H1 (cell line): ENCODE measurements at regions not wholly inside any gene's neighbourhood (a gene's known extent, or its start where the extent isn't known, plus 50 kb on each side); places are given as distances from the start of the nearest gene placed in this dataset.

ENCODE experiments used
- CTCF ChIA-PET: fragments of 300-600 bp; sonication (Branson Sonifier 250); formaldehyde crosslinking; loops from one replicate; lab custom pipeline; 2021; ENCODE audit not compliant: partially characterized antibody; lab: Charles Lee
- POLR2A ChIA-PET: fragments of 300-600 bp; sonication (Branson Sonifier 250); formaldehyde crosslinking; loops from one replicate; lab custom pipeline; 2021; ENCODE audit warnings: inconsistent platforms; ENCODE audit not compliant: partially characterized antibody; lab: Charles Lee
- DNase-seq, 2 experiments: peaks; one replicate each; pipeline versions ENCODE4 v3.0.0 to v3.0.0-alpha.2; 2010 to 2022; ENCODE audit warnings: low spot score in 2 of 2, low read depth in 1 of 2, mixed read lengths in 1 of 2
- FAIRE-seq: peaks from 2 replicates; lab custom pipeline; 2011; peaks lifted over from hg19 to GRCh38; lab: Jason Lieb, UNC
- H2AFZ ChIP-seq: 2 replicates; pipeline ENCODE4 v1.8.1; 2012; ENCODE audit warnings: low read length, inconsistent platforms
- H2AK5ac ChIP-seq: 2 replicates; pipeline ENCODE4 v1.6.1; 2013; ENCODE audit warnings: low read depth, low read length
- H2BK120ac ChIP-seq: replicated peaks from 2 replicates; pipeline ENCODE3; 2013; ENCODE audit warnings: low read depth, low read length, inconsistent platforms
- H2BK12ac ChIP-seq: 2 replicates; pipeline ENCODE4 v1.6.1; 2013; ENCODE audit warnings: low read depth, low read length
- H2BK15ac ChIP-seq: 2 replicates; pipeline ENCODE4 v1.6.1; 2013; ENCODE audit warnings: low read length
- H2BK20ac ChIP-seq: 2 replicates; pipeline ENCODE4 v1.6.1; 2013; ENCODE audit warnings: low read length
- H2BK5ac ChIP-seq: 2 replicates; pipeline ENCODE4 v1.6.1; 2013; ENCODE audit warnings: low read depth, low read length
- H3K14ac ChIP-seq: 2 replicates; pipeline ENCODE4 v1.6.1; 2013; ENCODE audit warnings: inconsistent platforms; ENCODE audit not compliant: insufficient read length
- H3K18ac ChIP-seq: 2 replicates; pipeline ENCODE4 v1.6.1; 2013; ENCODE audit warnings: low read length; ENCODE audit errors: extremely low read depth
- H3K23ac ChIP-seq: 2 replicates; pipeline ENCODE4 v1.6.1; 2013; ENCODE audit warnings: inconsistent platforms; ENCODE audit not compliant: insufficient read length
- H3K23me2 ChIP-seq: 2 replicates; pipeline ENCODE4 v1.6.1; 2013; ENCODE audit warnings: low read depth, low read length
- H3K27ac ChIP-seq: 2 replicates; pipeline ENCODE4 v1.6.1; 2011; ENCODE audit warnings: low read depth, low read length, inconsistent platforms
- H3K27me3 ChIP-seq, 4 experiments: replicated peaks in 1 of 4; 1 replicate in 1 of 4; 2 replicates in 3 of 4; pipeline versions ENCODE4 v1.6.1 to v1.8.1; 2011 to 2013; ENCODE audit warnings: low read length in 3 of 4, mild to moderate bottlenecking in 3 of 4, inconsistent platforms in 2 of 4, mixed read lengths in 2 of 4, moderate library complexity in 1 of 4; ENCODE audit not compliant: control insufficient read depth in 3 of 4, insufficient read depth in 3 of 4; ENCODE audit errors: extremely low read depth in 1 of 4
- H3K36me3 ChIP-seq, 4 experiments: 2 replicates each; pipeline versions ENCODE4 v1.6.1 to v1.8.1; 2011 to 2013; ENCODE audit warnings: mild to moderate bottlenecking in 4 of 4, low read length in 3 of 4, moderate library complexity in 2 of 4, control low read depth in 1 of 4, inconsistent platforms in 1 of 4; ENCODE audit not compliant: insufficient read depth in 4 of 4, control insufficient read depth in 2 of 4
- H3K4ac ChIP-seq: replicated peaks from 2 replicates; pipeline ENCODE3; 2013; ENCODE audit warnings: low read length, low read depth, mixed read lengths, inconsistent platforms; ENCODE audit not compliant: insufficient read length
- H3K4me1 ChIP-seq, 4 experiments: replicated peaks in 1 of 4; 1 replicate in 1 of 4; 2 replicates in 3 of 4; pipeline versions ENCODE4 v1.6.1 to v1.8.1; 2011 to 2013; ENCODE audit warnings: low read length in 3 of 4, inconsistent platforms in 2 of 4, mixed read lengths in 1 of 4; ENCODE audit not compliant: insufficient read depth in 4 of 4, control insufficient read depth in 3 of 4
- H3K4me2 ChIP-seq, 2 experiments: 2 replicates each; pipeline versions ENCODE4 v1.6.1 to v1.8.1; 2011 to 2013; ENCODE audit warnings: low read depth in 2 of 2, low read length in 2 of 2, control low read depth in 1 of 2, inconsistent platforms in 1 of 2, mild to moderate bottlenecking in 1 of 2; ENCODE audit not compliant: insufficient read depth in 1 of 2
- H3K4me3 ChIP-seq, 4 experiments: fragments of 200-600, 300-600 bp in 1 of 4; sonication (generic), shearing (Covaris generic), sonication (Bioruptor Twin) in 1 of 4; 2 replicates each; pipeline versions ENCODE4 v1.5.1 to v1.8.1; 2011 to 2016; ENCODE audit warnings: low read length in 4 of 4, low read depth in 3 of 4, control low read depth in 2 of 4, inconsistent platforms in 2 of 4, mild to moderate bottlenecking in 2 of 4, mixed read lengths in 1 of 4, moderate library complexity in 1 of 4; ENCODE audit not compliant: insufficient read depth in 2 of 4; ENCODE audit errors: extremely low read depth in 1 of 4
- H3K56ac ChIP-seq: replicated peaks from 2 replicates; pipeline ENCODE3; 2013; ENCODE audit warnings: low read depth, mild to moderate bottlenecking, mixed read lengths, low read length, inconsistent platforms; ENCODE audit not compliant: insufficient read length
- H3K79me1 ChIP-seq: 2 replicates; pipeline ENCODE4 v1.6.1; 2013; ENCODE audit warnings: low read depth, low read length, control low read depth
- H3K79me2 ChIP-seq, 2 experiments: 2 replicates each; pipeline versions ENCODE4 v1.6.1 to v1.8.1; 2012 to 2013; ENCODE audit warnings: low read length in 2 of 2, mild to moderate bottlenecking in 2 of 2, inconsistent platforms in 1 of 2; ENCODE audit not compliant: insufficient read depth in 2 of 2, control insufficient read depth in 1 of 2
- H3K9ac ChIP-seq, 4 experiments: replicated peaks in 1 of 4; 1 replicate in 1 of 4; 2 replicates in 3 of 4; pipeline versions ENCODE4 v1.6.1 to v1.8.1; 2011 to 2013; ENCODE audit warnings: low read depth in 3 of 4, low read length in 3 of 4, control low read depth in 2 of 4, mild to moderate bottlenecking in 2 of 4, moderate library complexity in 2 of 4, inconsistent platforms in 1 of 4; ENCODE audit errors: extremely low read depth in 1 of 4
- H3K9me3 ChIP-seq, 2 experiments: 2 replicates each; pipeline versions ENCODE4 v1.6.1 to v1.8.1; 2012 to 2013; ENCODE audit warnings: mild to moderate bottlenecking in 2 of 2, moderate library complexity in 2 of 2, control low read depth in 1 of 2, inconsistent platforms in 1 of 2, low read depth in 1 of 2, low read length in 1 of 2, mixed read lengths in 1 of 2; ENCODE audit not compliant: insufficient read depth in 2 of 2
- H4K20me1 ChIP-seq, 2 experiments: replicated peaks in 1 of 2; 2 replicates each; pipeline versions ENCODE3 to v1.8.1; 2011 to 2013; ENCODE audit warnings: inconsistent platforms in 2 of 2, low read length in 2 of 2, mild to moderate bottlenecking in 1 of 2; ENCODE audit not compliant: insufficient read depth in 2 of 2, control insufficient read depth in 1 of 2
- H4K5ac ChIP-seq: 2 replicates; pipeline ENCODE4 v1.6.1; 2013; ENCODE audit warnings: low read length, low read depth, mixed read lengths, inconsistent platforms; ENCODE audit not compliant: insufficient read length
- H4K8ac ChIP-seq: 2 replicates; pipeline ENCODE4 v1.8.0; 2013; ENCODE audit warnings: mild to moderate bottlenecking, moderate library complexity, low read length, inconsistent platforms; ENCODE audit not compliant: insufficient read depth; ENCODE audit errors: extremely low read depth
- H4K91ac ChIP-seq: replicated peaks from 2 replicates; pipeline ENCODE3; 2013; ENCODE audit warnings: low read length, mixed read lengths, inconsistent platforms; ENCODE audit not compliant: insufficient read length
- ASH2L ChIP-seq: fragments of 200-600, 300-600 bp; sonication (generic); IDR thresholded peaks from one replicate; pipeline ENCODE4 v1.7.1; 2017; ENCODE audit warnings: low read length
- ATF3 ChIP-seq: IDR thresholded peaks from 2 replicates; pipeline ENCODE4 v1.6.1; 2011; ENCODE audit warnings: low read depth, mild to moderate bottlenecking, low read length; ENCODE audit not compliant: insufficient read depth
- E2F6 ChIP-seq: IDR thresholded peaks from 2 replicates; pipeline ENCODE4 v1.6.1; 2012; ENCODE audit warnings: inconsistent platforms
- EGR1 ChIP-seq: IDR thresholded peaks from 2 replicates; pipeline ENCODE4 v1.6.1; 2011; ENCODE audit warnings: low read depth, low read length, borderline replicate concordance
- JUN ChIP-seq: IDR thresholded peaks from 2 replicates; pipeline ENCODE4 v1.6.1; 2011; ENCODE audit warnings: low read depth, mild to moderate bottlenecking, improper control_type of control experiment, low read length
- MAX ChIP-seq: IDR thresholded peaks from 2 replicates; pipeline ENCODE4 v1.6.1; 2012; ENCODE audit warnings: inconsistent platforms
- NRF1 ChIP-seq: IDR thresholded peaks from 2 replicates; pipeline ENCODE4 v1.6.1; 2011; ENCODE audit warnings: mild to moderate bottlenecking, low read depth, low read length, improper control_type of control experiment
- RAD21 ChIP-seq, 2 experiments: IDR thresholded peaks in 1 of 2; conservative IDR thresholded peaks in 1 of 2; 2 replicates each; pipeline ENCODE4 v1.6.1; 2011; ENCODE audit warnings: low read depth in 2 of 2, low read length in 2 of 2, improper control_type of control experiment in 1 of 2, inconsistent platforms in 1 of 2, mild to moderate bottlenecking in 1 of 2, moderate library complexity in 1 of 2
- RXRA ChIP-seq: IDR thresholded peaks from 2 replicates; pipeline ENCODE4 v1.6.1; 2011; ENCODE audit warnings: low read depth, mild to moderate bottlenecking, low read length, moderate library complexity; ENCODE audit not compliant: insufficient read depth
- SRF ChIP-seq: IDR thresholded peaks from 2 replicates; pipeline ENCODE4 v1.6.1; 2011; ENCODE audit warnings: mild to moderate bottlenecking, low read depth, low read length, moderate library complexity
- SUZ12 ChIP-seq: fragments of 200-600 bp; sonication (generic); IDR thresholded peaks from 2 replicates; pipeline ENCODE4 v1.6.1; 2012; ENCODE audit warnings: mild to moderate bottlenecking, inconsistent platforms, low read length, moderate library complexity, mixed read lengths
- TAF7 ChIP-seq: optimal IDR thresholded peaks from 2 replicates; pipeline ENCODE3; 2011; ENCODE audit warnings: low read depth, mild to moderate bottlenecking, inconsistent platforms, low read length, moderate library complexity, borderline replicate concordance
- TBP ChIP-seq: IDR thresholded peaks from 2 replicates; pipeline ENCODE4 v1.6.1; 2011; ENCODE audit warnings: low read depth, low read length, improper control_type of control experiment
- YY1 ChIP-seq: IDR thresholded peaks from 2 replicates; pipeline ENCODE4 v1.6.1; 2011; ENCODE audit warnings: low read depth, mild to moderate bottlenecking, low read length
- WGBS, 2 experiments: shearing (Covaris generic) in 1 of 2; methylation state at CpG; one replicate each; pipeline versions ENCODE4 v1.1.6 to v1.1.7; 2013 to 2015; ENCODE audit warnings: low lambda C conversion rate in 2 of 2, mixed read lengths in 2 of 2, inconsistent platforms in 1 of 2, low coverage in 1 of 2, missing lambda C conversion rate in 1 of 2; ENCODE audit not compliant: insufficient replicate concordance in 2 of 2, insufficient coverage in 1 of 2, insufficient read length in 1 of 2; ENCODE audit errors: extremely low coverage in 1 of 2, missing lambda C conversion rate in 1 of 2; 5-methylcytosine and 5-hydroxymethylcytosine counted together

- no peaks in the 10 kb centered on the region for H3K36me3 ChIP-seq
- no peak overlapping the region for H3K18ac ChIP-seq
- H3K23me2 ChIP-seq, result no peaks in the 10 kb centered on the region
- no peak overlapping the region for H2AK5ac ChIP-seq
- no peaks in the 10 kb centered on the region for H3K9me3 ChIP-seq
- H3K9ac ChIP-seq, result no peak overlapping the region
- H2BK20ac ChIP-seq, result no peak overlapping the region
- no peaks in the 10 kb centered on the region for H3K27me3 ChIP-seq
- H3K27ac ChIP-seq, result no peak overlapping the region
- no peak overlapping the region for H3K4me3 ChIP-seq
- no peaks in the 10 kb centered on the region for H3K79me1 ChIP-seq
- no peak overlapping the region for H3K56ac ChIP-seq
- no peak overlapping the region for H3K14ac ChIP-seq
- no peak overlapping the region for H4K91ac ChIP-seq
- no peaks in the 10 kb centered on the region for H3K79me2 ChIP-seq
- DNase-seq, result no peak
- H3K4ac ChIP-seq, result no peak overlapping the region
- H4K8ac ChIP-seq, result no peak overlapping the region
- H4K5ac ChIP-seq, result no peak overlapping the region
- H2BK15ac ChIP-seq, result no peak overlapping the region
- no peaks in the 10 kb centered on the region for H4K20me1 ChIP-seq
- H2BK5ac ChIP-seq, result no peak overlapping the region
- no peak overlapping the region for H2BK120ac ChIP-seq
- H3K4me2 ChIP-seq, result no peak overlapping the region
- WGBS, 2 experiments, result 98% methylated on average over 6 of the region's 6 CpGs; no CpG with 5 or more reads in 1 of the 2 experiments
- no peak for FAIRE-seq
- no peak overlapping the region for H2AFZ ChIP-seq
- H2BK12ac ChIP-seq, result no peak overlapping the region
- H3K23ac ChIP-seq, result no peak overlapping the region
- H3K4me1 ChIP-seq, result no peaks in the 10 kb centered on the region
- ChIA-PET CTCF (no interaction called here), POLR2A (no interaction called here)
- TF ChIP-seq SUZ12, result no peak
- no peak for TF ChIP-seq RXRA
- no peak for TF ChIP-seq E2F6
- no peak for TF ChIP-seq ATF3
- no peak for TF ChIP-seq EGR1
- no peak for TF ChIP-seq TBP
- TF ChIP-seq JUN, result no peak
- TF ChIP-seq NRF1, result no peak
- TF ChIP-seq RAD21 (IDR thresholded peaks at IDR 0.05 in 1 of 2, conservative IDR thresholded peaks at IDR 0.05 in 1 of 2; ENCODE audit: low read depth in 2 of 2, low read length in 2 of 2), result no peak
- TF ChIP-seq MAX, result no peak
- no peak for TF ChIP-seq SRF
- no peak for TF ChIP-seq TAF7
- TF ChIP-seq YY1, result no peak
- no peak for TF ChIP-seq ASH2L
Measured at GRCh38 chr2:107338571-107338970, 452.6 kb upstream of the ST6GAL2 start.
